Trophoblast cell (in vitro differentiated cells and primary cell): ENCODE measurements at regions not wholly inside any gene's neighbourhood (a gene's known extent, or its start where the extent isn't known, plus 50 kb on each side); places are given as distances from the start of the nearest gene placed in this dataset.

ENCODE experiments used
- DNase-seq, 2 donors: peaks; one replicate each; pipeline ENCODE4 v3.0.0-alpha.2; 2016
- H2AFZ ChIP-seq: 2 replicates; pipeline ENCODE4 v1.6.1; 2013; ENCODE audit warnings: low read length, moderate library complexity, mild to moderate bottlenecking; ENCODE audit not compliant: insufficient read depth, poor library complexity
- H2AK5ac ChIP-seq: 2 replicates; pipeline ENCODE4 v1.6.1; 2013; ENCODE audit warnings: mild to moderate bottlenecking, low read length
- H2BK120ac ChIP-seq: 2 replicates; pipeline ENCODE4 v1.6.1; 2013; ENCODE audit warnings: low read length, mild to moderate bottlenecking, moderate library complexity; ENCODE audit not compliant: insufficient read depth, poor library complexity
- H2BK12ac ChIP-seq: 2 replicates; pipeline ENCODE4 v1.6.1; 2013; ENCODE audit warnings: mild to moderate bottlenecking, low read length, moderate library complexity
- H2BK5ac ChIP-seq: 2 replicates; pipeline ENCODE4 v1.6.1; 2013; ENCODE audit warnings: low read length, low read depth, moderate library complexity, mild to moderate bottlenecking; ENCODE audit not compliant: poor library complexity
- H3K14ac ChIP-seq: 2 replicates; pipeline ENCODE4 v1.6.1; 2013; ENCODE audit warnings: mild to moderate bottlenecking, low read length
- H3K18ac ChIP-seq: 2 replicates; pipeline ENCODE4 v1.6.1; 2013; ENCODE audit warnings: mild to moderate bottlenecking, low read length
- H3K23ac ChIP-seq: 2 replicates; pipeline ENCODE4 v1.6.1; 2013; ENCODE audit warnings: low read length
- H3K27ac ChIP-seq: 2 replicates; pipeline ENCODE4 v1.5.1; 2013; ENCODE audit warnings: low read depth, mild to moderate bottlenecking, inconsistent platforms, low read length, moderate library complexity
- H3K27me3 ChIP-seq: 2 replicates; pipeline ENCODE4 v1.6.1; 2013; ENCODE audit warnings: inconsistent platforms, mild to moderate bottlenecking, low read length, moderate library complexity; ENCODE audit not compliant: insufficient read depth
- H3K36me3 ChIP-seq, 2 experiments: 1 replicate in 1 of 2; 2 replicates in 1 of 2; pipeline ENCODE4 v1.6.1; 2013; ENCODE audit warnings: low read length in 2 of 2, mild to moderate bottlenecking in 2 of 2, moderate library complexity in 1 of 2; ENCODE audit not compliant: insufficient read depth in 2 of 2, control insufficient read depth in 1 of 2
- H3K4ac ChIP-seq: 2 replicates; pipeline ENCODE4 v1.6.1; 2013; ENCODE audit warnings: low read depth, mild to moderate bottlenecking, low read length, moderate library complexity
- H3K4me1 ChIP-seq, 2 experiments: 1 replicate in 1 of 2; 2 replicates in 1 of 2; pipeline ENCODE4 v1.6.1; 2013; ENCODE audit warnings: low read length in 2 of 2, mild to moderate bottlenecking in 2 of 2, moderate library complexity in 1 of 2; ENCODE audit not compliant: insufficient read depth in 2 of 2, control insufficient read depth in 1 of 2
- H3K4me2 ChIP-seq: 2 replicates; pipeline ENCODE4 v1.6.1; 2013; ENCODE audit warnings: inconsistent platforms, mild to moderate bottlenecking, low read length, moderate library complexity
- H3K4me3 ChIP-seq: 2 replicates; pipeline ENCODE4 v1.5.1; 2013; ENCODE audit warnings: mild to moderate bottlenecking, low read depth, low read length, inconsistent platforms
- H3K79me1 ChIP-seq: one replicate; pipeline ENCODE4 v1.6.1; 2013; ENCODE audit warnings: low read length
- H3K79me2 ChIP-seq: 2 replicates; pipeline ENCODE4 v1.6.1; 2013; ENCODE audit warnings: low read length, mild to moderate bottlenecking; ENCODE audit not compliant: control insufficient read depth, insufficient read depth, poor library complexity
- H3K9ac ChIP-seq: 2 replicates; pipeline ENCODE4 v1.6.1; 2013; ENCODE audit warnings: mild to moderate bottlenecking, low read length
- H3K9me3 ChIP-seq: 2 replicates; pipeline ENCODE4 v1.6.1; 2013; ENCODE audit warnings: low read depth, mild to moderate bottlenecking, control low read depth, inconsistent platforms, low read length; ENCODE audit not compliant: insufficient read depth
- H4K12ac ChIP-seq: 2 replicates; pipeline ENCODE4 v1.6.1; 2013; ENCODE audit warnings: low read depth, mild to moderate bottlenecking, low read length, moderate library complexity
- H4K8ac ChIP-seq: 2 replicates; pipeline ENCODE4 v1.6.1; 2013; ENCODE audit warnings: low read depth, mild to moderate bottlenecking, low read length, moderate library complexity
- H4K91ac ChIP-seq: one replicate; pipeline ENCODE4 v1.6.1; 2013; ENCODE audit warnings: low read depth, mild to moderate bottlenecking, low read length, moderate library complexity
- WGBS: extraction: QIAGEN DNeasy Blood & Tissue Kit; methylation state at CpG from one replicate; pipeline ENCODE4 v1.1.7; 2013; ENCODE audit warnings: missing lambda C conversion rate; ENCODE audit not compliant: insufficient read length, insufficient coverage; ENCODE audit errors: extremely low coverage; 5-methylcytosine and 5-hydroxymethylcytosine counted together

- no peak for DNase-seq
- Histone ChIP-seq H2AFZ (no peak overlapping the region), H3K4ac (no peak overlapping the region), H3K27ac (no peak overlapping the region), H3K9me3 (peaks cover 3% of the 10 kb centered on the region), H3K79me1 (no peaks in the 10 kb centered on the region), H3K4me1 (no peaks in the 10 kb centered on the region), H2AK5ac (no peak overlapping the region), H2BK120ac (no peak overlapping the region), H4K12ac (no peak overlapping the region), H2BK12ac (no peak overlapping the region), H3K9ac (no peak overlapping the region), H3K14ac (no peak overlapping the region), H3K36me3 (no peaks in the 10 kb centered on the region), H4K91ac (no peak overlapping the region), H3K4me2 (no peak overlapping the region), H3K4me3 (no peak overlapping the region), H3K23ac (no peak overlapping the region), H3K18ac (no peak overlapping the region), H4K8ac (no peak overlapping the region), H3K27me3 (no peaks in the 10 kb centered on the region), H3K79me2 (no peaks in the 10 kb centered on the region), H2BK5ac (no peak overlapping the region)
- WGBS = no CpG with 5 or more reads among the region's 1 CpG
These were observed 127.5 kb downstream of the ATPSCKMT start for GRCh38 chr5:10122076-10122726.

- H2AFZ ChIP-seq = no peak overlapping the region
- H4K91ac ChIP-seq = no peak overlapping the region
- H3K23ac ChIP-seq = no peak overlapping the region
- H3K4me1 ChIP-seq = no peaks in the 10 kb centered on the region
- no peak overlapping the region for H3K4me3 ChIP-seq
- H2BK5ac ChIP-seq = no peak overlapping the region
- no peaks in the 10 kb centered on the region for H3K79me1 ChIP-seq
- DNase-seq = no peak
- H3K27me3 ChIP-seq = no peaks in the 10 kb centered on the region
- H3K9ac ChIP-seq = no peak overlapping the region
- H3K4me2 ChIP-seq = no peak overlapping the region
- no peak overlapping the region for H4K8ac ChIP-seq
- no peak overlapping the region for H3K14ac ChIP-seq
- H3K79me2 ChIP-seq = no peaks in the 10 kb centered on the region
- no peak overlapping the region for H2BK120ac ChIP-seq
- no peak overlapping the region for H3K4ac ChIP-seq
- no peak overlapping the region for H2BK12ac ChIP-seq
- H3K36me3 ChIP-seq = no peaks in the 10 kb centered on the region
- peaks cover under 1% of the 10 kb centered on the region for H3K9me3 ChIP-seq
- no peak overlapping the region for H3K18ac ChIP-seq
- no CpG with 5 or more reads among the region's 7 CpGs for WGBS
- H2AK5ac ChIP-seq = no peak overlapping the region
- H4K12ac ChIP-seq = no peak overlapping the region
- no peak overlapping the region for H3K27ac ChIP-seq
These were observed 128.8 kb downstream of the ATPSCKMT start for GRCh38 chr5:10120934-10121333.

- Histone ChIP-seq H4K8ac (no peak overlapping the region), H3K27me3 (no peaks in the 10 kb centered on the region), H3K18ac (no peak overlapping the region), H3K27ac (no peak overlapping the region), H3K79me2 (no peaks in the 10 kb centered on the region), H3K4me1 (no peaks in the 10 kb centered on the region), H3K9ac (no peak overlapping the region), H3K4ac (no peak overlapping the region), H4K12ac (no peak overlapping the region), H3K23ac (no peak overlapping the region), H3K4me2 (no peak overlapping the region), H3K14ac (no peak overlapping the region), H3K9me3 (no peaks in the 10 kb centered on the region), H3K4me3 (no peak overlapping the region), H3K79me1 (no peaks in the 10 kb centered on the region), H2BK5ac (no peak overlapping the region), H2BK120ac (no peak overlapping the region), H4K91ac (no peak overlapping the region), H2BK12ac (no peak overlapping the region), H3K36me3 (no peaks in the 10 kb centered on the region), H2AK5ac (no peak overlapping the region), H2AFZ (no peak overlapping the region)
- no peak for DNase-seq
These were observed 131.5 kb downstream of the ATPSCKMT start for GRCh38 chr5:10118150-10118549.

- no peaks in the 10 kb centered on the region for H3K79me1 ChIP-seq
- H3K14ac ChIP-seq = no peak overlapping the region
- no peak overlapping the region for H3K4me2 ChIP-seq
- H3K18ac ChIP-seq = no peak overlapping the region
- H3K36me3 ChIP-seq = no peaks in the 10 kb centered on the region
- no peak overlapping the region for H4K91ac ChIP-seq
- H3K23ac ChIP-seq = no peak overlapping the region
- no peak overlapping the region for H4K12ac ChIP-seq
- no peak overlapping the region for H3K4ac ChIP-seq
- no peaks in the 10 kb centered on the region for H3K27me3 ChIP-seq
- no peak overlapping the region for H2BK12ac ChIP-seq
- H3K4me3 ChIP-seq = no peak overlapping the region
- H4K8ac ChIP-seq = no peak overlapping the region
- H3K27ac ChIP-seq = no peak overlapping the region
- DNase-seq = no peak
- no peak overlapping the region for H2AFZ ChIP-seq
- no peak overlapping the region for H2BK120ac ChIP-seq
- no peaks in the 10 kb centered on the region for H3K4me1 ChIP-seq
- H3K9ac ChIP-seq = no peak overlapping the region
- H3K9me3 ChIP-seq = no peaks in the 10 kb centered on the region
- H3K79me2 ChIP-seq = no peaks in the 10 kb centered on the region
- H2AK5ac ChIP-seq = no peak overlapping the region
- no peak overlapping the region for H2BK5ac ChIP-seq
These were observed 133.1 kb downstream of the ATPSCKMT start for GRCh38 chr5:10116594-10116993.
